Stimulated activated CD4-positive, alpha-beta T cell treated with anti-CD3 and anti-CD28 coated beads, Interleukin-15, amount 100 ng/mL, for 24 hours (primary cell): ENCODE measurements at regions not wholly inside any gene's neighbourhood (a gene's known extent, or its start where the extent isn't known, plus 50 kb on each side); places are given as distances from the start of the nearest gene placed in this dataset.

Experiments used
- DNase-seq: peaks from one replicate; pipeline ENCODE4 v3.0.0-alpha.2; 2020

GRCh38 chr6:120202878-120203277 lies 853.3 kb upstream of the MAN1A1 start:
- DNase-seq = no peak

- no peak for DNase-seq
Observed at GRCh38 chr6:120200853-120201252, 851.3 kb upstream of the MAN1A1 start.

GRCh38 chr6:120198033-120198432 lies 848.5 kb upstream of the MAN1A1 start:
- DNase-seq = peak; percentile 1

- no peak for DNase-seq
Observed at GRCh38 chr6:120186080-120186479, 836.5 kb upstream of the MAN1A1 start.

GRCh38 chr6:120173250-120173649 lies 823.7 kb upstream of the MAN1A1 start:
- no peak for DNase-seq

GRCh38 chr6:120164531-120164930 lies 815.0 kb upstream of the MAN1A1 start:
- DNase-seq = no peak

GRCh38 chr6:120157873-120158272 lies 808.3 kb upstream of the MAN1A1 start:
- no peak for DNase-seq

- DNase-seq = peak; percentile 7
Observed at GRCh38 chr6:120147071-120147871, 797.7 kb upstream of the MAN1A1 start.

GRCh38 chr6:120141601-120142000 lies 792.0 kb upstream of the MAN1A1 start:
- DNase-seq = no peak

GRCh38 chr6:120137492-120137891 lies 787.9 kb upstream of the MAN1A1 start:
- DNase-seq = no peak

- no peak for DNase-seq
Observed at GRCh38 chr6:120129228-120129627, 779.7 kb upstream of the MAN1A1 start.

- no peak for DNase-seq
Observed at GRCh38 chr6:120122401-120122800, 772.8 kb upstream of the MAN1A1 start.

- no peak for DNase-seq
Observed at GRCh38 chr6:120116343-120116742, 766.8 kb upstream of the MAN1A1 start.

- DNase-seq = no peak
Observed at GRCh38 chr6:120112980-120113379, 763.4 kb upstream of the MAN1A1 start.

GRCh38 chr6:120111001-120111400 lies 761.4 kb upstream of the MAN1A1 start:
- no peak for DNase-seq

- DNase-seq = no peak
Observed at GRCh38 chr6:120108061-120108795, 758.7 kb upstream of the MAN1A1 start.

- no peak for DNase-seq
Observed at GRCh38 chr6:120103618-120104017, 754.1 kb upstream of the MAN1A1 start.

GRCh38 chr6:120096696-120097260 lies 747.2 kb upstream of the MAN1A1 start:
- DNase-seq = no peak

- no peak for DNase-seq
Observed at GRCh38 chr6:120083186-120083585, 733.6 kb upstream of the MAN1A1 start.

GRCh38 chr6:120077489-120077888 lies 727.9 kb upstream of the MAN1A1 start:
- DNase-seq = no peak

GRCh38 chr6:120058410-120058809 lies 708.8 kb upstream of the MAN1A1 start:
- no peak for DNase-seq

GRCh38 chr6:120056085-120056484 lies 706.5 kb upstream of the MAN1A1 start:
- DNase-seq = no peak

- DNase-seq = no peak
Observed at GRCh38 chr6:120055071-120055470, 705.5 kb upstream of the MAN1A1 start.

GRCh38 chr6:120039664-120040063 lies 690.1 kb upstream of the MAN1A1 start:
- no peak for DNase-seq
